DMS153 treated with DMSO at 0.1 percent for 48 hours (cell line): ENCODE measurements at regions not wholly inside any gene's neighbourhood (a gene's known extent, or its start where the extent isn't known, plus 50 kb on each side); places are given as distances from the start of the nearest gene placed in this dataset.
"Not testable (repeated sequence)": the region's sequence is repeated elsewhere in the genome, so short reads cannot be mapped to it uniquely, and the experiment has no call there.

Experiments
- DNase-seq: peaks from one replicate; lab custom pipeline; 2025; ENCODE audit not compliant: unreplicated experiment; lab: John Stamatoyannopoulos, UW

DNA sequence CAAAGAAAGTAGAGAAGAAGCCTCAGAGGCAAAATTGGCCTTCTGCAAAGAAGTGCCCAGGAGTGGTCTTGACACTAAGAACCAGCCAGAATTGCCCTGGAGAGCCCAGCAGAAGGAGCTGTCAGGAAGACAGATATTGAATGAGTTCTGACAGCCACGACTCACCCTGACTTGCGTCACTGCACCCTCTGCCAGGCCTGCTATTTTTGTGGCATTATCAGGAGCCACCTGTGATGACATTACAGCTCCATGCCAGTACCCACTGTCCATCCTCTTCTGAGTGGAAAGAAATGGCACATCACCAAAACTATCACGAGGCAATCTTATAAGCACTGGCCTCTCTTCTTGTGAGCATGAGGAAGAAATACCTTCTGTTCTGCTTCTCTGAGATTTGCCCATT is 67.7 kb downstream of the SMIM20 start:
- DNase-seq = no peak

DNA sequence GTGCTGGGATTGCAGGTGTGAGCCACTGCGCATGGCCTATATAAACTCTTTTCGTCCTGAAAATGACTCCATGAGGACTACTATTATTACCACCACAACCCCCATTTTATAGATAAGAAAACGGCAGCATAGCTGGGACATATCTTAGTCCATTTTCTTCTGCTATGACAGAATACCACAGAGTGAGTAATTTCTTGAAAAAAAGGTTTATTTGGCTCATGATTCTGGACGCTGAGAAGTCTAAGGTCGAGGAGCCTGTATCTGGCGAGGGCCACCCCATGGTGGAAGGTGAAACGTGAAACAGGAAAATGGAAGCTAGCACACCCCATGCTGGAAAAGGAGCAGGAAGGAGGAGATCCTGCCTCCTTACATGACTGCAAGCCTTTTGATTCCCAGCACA is 68.9 kb downstream of the SMIM20 start:
- no peak for DNase-seq

DNA sequence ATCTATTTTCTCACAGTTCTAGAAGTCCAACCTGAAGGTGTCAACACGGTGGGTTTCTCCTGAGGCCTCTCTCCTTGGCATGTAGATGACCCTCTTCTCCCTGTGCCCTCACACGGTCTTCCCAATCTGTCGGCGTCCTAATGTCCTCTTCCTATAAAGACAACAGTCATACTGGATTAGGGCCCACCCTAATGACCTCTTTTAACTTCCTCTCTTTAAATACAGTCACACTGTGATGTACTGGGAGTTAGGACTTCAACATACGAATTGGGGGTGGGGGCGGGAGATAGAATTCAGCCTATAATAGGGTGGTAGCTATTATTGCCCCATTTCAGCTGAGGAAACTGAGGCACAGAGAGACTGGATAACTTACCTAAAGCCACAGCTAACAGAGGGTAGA is 70.2 kb downstream of the SMIM20 start:
- no peak for DNase-seq

DNA sequence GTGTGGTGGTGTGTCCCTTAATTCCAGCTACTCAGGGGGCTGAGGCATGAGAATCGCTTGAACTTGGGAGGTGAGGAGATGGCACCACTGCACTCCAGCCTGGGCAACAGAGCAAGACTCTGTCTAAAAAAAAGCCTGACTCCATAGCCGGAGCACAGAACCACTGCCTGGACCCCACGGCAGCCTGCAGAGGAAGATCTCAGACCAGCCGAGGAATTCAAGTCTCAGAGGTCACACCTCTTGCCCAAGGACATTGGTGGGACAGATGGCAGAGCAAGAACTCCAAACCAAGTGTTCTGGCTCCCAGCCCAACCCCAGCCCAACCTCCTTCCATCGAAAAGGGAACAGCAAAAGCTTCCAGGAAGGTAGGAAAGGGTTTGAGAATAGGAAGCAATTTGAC is 70.8 kb downstream of the SMIM20 start:
- DNase-seq = no peak

DNA sequence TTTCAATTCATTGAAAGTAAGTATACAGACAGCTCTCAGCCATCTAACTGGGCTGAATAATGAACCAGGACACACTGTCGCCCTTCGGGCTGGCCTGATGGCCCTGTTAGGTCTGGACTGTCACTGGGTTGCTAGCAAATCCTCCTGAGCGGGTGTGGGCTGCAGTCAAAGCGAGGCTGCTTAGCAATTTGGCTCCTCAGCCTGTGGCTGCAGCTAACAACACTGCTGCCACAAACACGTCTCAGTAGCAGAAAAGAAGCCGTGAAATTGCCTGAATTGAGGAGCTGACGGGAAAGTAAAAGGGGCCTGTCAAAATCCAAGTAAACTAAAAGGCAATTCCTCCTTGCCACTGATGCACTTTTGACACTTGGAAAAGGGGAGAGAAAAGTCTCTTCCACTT is 72.8 kb downstream of the SMIM20 start:
- DNase-seq = no peak

DNA sequence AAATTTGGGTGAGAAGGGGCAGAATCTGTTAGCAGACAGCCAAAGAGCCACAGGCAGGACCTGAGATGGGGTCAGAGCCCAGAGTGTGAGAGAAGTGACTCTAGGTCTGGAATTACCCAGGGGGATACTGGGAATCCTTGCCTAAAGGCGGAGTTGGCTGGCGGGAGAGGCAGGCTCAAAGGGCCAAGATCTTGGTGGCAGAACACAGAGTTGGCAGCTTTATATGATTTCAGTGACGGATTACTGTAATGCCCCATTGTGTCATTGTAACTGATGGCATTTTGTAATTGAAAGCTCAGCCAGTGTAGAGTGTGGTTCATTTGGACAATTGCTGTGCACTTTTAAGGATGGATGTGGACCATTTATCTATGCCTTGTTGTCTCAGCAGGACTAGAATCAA is 77.3 kb downstream of the SMIM20 start:
- no peak for DNase-seq

DNA sequence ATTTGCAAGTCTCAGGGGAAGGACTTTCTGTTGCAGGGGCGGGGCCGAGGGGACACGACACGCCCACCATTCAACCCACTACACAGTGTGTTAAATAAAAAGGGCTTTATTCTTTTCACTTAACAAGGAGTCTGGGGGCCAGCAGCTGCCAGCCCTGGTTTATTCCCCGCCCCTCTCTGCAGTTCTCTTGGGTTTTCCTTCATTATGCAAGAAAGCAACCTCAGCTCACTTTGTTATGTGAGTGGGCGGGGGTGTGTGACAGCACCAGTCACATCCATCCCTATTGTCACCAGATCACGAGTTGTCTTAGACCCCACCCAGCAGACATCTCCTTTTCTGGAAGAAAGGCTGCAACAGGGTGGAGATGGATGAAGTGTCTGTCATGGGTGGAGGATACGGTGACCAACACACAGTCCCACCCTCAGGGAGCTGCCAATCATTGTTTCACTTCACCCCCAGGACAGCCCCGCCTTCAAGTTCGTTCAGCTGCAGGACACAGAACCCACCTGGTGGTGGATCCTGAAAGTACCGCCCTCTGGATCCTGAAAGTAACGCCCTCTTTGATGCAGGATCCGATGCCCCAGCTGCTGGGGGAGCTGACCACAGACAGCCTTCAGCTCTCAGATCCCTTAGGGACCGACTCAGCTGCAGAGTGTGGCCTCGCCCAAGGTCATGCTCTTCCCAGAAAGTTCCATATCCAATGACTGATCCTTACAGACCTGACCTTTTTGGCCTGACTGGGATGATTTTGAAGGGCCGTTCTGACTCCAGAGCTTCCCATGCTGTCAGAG is 79.6 kb downstream of the SMIM20 start:
- DNase-seq = no peak

DNA sequence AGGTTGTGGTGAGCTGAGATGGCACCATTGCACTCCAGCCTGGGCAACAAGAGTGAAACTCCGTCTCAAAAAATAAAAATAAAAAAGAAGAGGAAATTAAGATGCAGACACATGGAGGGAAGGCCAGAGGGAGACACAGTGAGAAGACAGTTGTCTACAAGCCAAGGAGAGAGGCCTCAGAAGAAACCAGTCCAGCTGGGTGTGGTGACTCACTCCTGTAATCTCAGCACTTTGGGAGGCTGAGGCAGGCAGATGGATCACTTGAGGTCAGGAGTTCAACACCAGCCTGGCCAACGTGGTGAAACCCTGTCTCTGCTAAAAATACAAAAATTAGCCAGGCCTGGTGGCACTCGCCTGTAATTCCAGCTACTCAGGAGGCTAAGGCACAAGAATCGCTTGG is 80.6 kb downstream of the SMIM20 start:
- DNase-seq = not testable (repeated sequence)

DNA sequence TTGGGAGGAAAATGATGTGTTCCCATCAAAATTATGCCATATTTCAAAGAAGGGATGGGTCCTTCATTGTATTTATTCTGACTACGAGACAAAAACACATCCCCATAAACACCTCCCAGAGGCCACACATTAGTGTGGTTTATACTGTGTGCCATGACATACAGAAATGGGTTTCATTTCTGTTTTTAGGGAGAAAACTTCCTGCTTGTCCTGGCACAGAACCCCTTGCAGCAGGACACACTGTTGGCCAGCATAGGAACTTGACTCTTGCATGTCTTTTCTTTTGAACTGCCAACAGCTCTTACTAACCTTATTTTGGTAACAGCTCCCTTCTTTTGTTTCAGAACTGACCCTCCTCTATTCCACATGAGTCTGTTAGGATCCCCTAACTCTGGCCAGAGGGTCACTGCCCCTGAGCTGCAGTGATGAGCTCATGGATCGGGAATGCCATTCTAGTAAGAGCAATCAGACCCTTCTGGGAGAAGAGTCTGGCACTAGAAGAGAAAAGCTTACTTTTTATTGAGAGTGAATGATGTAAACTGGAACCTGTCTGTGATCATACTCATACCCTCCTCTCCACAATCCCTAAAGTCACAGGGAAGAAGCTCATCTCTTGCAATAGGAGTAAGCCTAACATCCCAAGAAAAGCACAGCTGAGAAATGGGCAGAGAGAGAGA is 86.4 kb downstream of the SMIM20 start:
- no peak for DNase-seq

DNA sequence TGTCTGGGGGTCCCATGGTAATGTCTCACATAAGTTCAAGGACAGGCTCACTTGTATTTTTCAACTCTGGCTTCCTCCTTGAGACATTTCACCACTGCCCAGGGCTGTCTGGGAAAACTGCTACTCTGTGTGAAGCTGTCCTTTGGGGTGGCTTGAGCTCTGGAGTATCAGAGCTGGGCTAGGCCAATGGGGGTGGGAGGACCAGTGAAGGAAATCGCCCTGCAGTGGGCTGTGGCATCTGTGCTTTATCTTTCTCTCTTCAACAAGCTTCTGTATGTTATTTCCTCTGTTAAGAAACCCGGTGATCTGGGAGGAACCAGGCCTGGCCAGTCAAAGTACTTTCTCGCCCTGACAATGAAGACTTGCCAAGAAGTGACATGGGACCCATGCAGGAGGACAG is 87.4 kb downstream of the SMIM20 start:
- DNase-seq = no peak

DNA sequence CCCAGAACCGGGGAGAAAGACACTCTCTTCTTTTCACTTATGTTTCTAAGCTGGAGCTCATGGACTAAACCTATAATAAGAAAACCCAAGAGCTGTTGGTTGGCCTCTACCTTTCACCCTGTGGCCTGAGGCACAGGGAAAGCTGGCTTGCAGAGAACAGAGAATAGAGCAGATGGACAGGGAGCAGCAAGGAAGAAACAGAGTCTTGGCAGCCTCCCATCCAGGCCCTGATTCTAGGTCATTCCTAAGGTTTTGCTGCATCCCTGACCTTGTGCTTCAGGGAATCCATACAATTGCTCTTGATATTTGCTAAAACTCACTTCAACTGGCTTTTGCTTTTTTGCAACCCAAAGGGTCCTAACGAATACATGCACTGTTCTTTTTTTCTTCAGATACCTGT is 87.8 kb downstream of the SMIM20 start:
- no peak for DNase-seq

DNA sequence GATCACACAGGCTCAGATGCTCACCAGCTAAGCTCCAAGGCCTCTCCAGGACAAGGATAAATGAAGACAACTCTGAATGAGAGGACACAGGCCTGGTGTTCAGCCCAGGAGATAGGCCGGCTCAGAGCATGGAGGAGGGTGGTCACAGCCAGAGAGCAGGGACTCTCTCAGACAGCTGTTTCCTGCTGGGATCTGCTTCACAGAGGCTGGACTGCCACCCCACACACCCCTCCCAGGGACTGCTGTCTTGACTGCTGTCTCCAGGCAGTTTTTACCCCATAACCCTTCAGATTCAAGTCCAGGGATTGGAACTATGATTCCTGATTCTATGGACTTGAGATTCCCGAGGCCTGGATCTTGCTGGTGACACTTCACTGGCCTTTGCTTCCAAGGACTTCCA is 89.0 kb downstream of the SMIM20 start:
- no peak for DNase-seq

DNA sequence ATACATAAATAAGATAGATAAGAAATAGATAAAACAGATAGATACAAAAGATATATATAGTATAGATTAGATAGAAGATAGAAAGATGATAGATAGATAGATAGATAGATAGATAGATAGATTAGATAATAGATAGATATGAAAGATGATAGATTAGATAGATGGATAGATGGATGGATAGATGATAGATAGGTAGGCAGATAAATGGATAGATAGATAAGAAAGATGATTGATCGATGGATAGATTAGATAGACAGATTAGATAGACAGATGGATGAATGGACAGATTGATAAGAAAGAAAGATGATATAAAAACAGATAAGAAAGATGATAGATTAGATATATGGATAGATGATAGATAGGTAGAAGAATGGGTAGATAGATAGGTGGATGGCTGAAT is 90.3 kb downstream of the SMIM20 start:
- DNase-seq = no peak

DNA sequence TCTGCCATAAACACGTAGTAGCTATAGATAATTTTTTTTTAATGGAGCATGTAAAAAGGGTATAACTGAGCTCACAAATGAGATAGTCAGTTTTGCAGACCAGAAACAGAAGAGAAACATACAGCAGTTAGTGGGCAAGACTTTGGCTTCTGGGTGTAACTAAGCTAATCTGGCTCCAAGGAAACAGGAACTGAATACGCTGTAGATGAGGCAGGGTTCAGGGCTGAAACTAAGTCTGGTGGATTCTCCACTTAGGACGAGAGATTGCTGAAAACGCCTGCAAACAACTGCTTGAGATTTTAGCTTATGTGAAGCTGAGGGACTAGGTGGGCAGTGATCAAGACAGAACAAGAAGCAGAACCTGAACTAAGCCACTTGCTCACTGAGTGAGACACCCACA is 91.7 kb downstream of the SMIM20 start:
- DNase-seq = no peak

DNA sequence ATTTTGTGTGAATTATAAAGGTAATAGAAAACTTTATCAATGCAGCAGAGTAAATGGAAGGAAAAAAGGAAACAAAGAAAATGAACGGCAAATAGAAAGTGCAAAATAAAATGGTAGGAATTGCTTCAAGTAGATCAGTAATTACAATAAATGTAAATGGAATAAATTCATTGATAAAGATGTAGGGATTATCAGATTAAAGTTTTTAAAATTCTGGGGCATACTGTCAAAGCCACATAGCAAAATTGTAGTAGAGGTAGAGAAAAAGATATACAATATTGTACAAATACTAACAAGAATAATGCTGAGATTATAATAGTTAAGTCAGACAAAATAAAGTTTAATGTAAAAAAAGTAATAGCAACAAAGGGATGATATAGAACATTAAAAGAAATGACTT is 94.7 kb downstream of the SMIM20 start:
- DNase-seq = no peak

DNA sequence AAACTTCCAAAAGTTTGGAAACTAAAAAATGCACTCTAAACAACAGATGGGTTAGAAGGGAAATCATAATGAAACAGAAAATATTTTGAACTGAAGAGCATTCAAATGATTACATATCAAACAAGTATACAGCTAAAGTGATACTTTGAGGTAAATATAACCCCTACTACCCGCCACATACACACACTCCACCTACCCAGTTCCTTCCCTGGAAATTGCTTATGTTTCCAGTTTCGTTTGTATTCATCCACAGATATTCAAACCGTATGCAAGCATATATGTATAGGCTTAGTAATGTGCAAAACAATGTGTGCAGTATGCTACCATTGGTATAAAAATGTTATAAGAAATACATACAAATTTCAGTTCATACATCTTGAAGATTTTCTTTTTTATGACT is 95.5 kb downstream of the SMIM20 start:
- no peak for DNase-seq

DNA sequence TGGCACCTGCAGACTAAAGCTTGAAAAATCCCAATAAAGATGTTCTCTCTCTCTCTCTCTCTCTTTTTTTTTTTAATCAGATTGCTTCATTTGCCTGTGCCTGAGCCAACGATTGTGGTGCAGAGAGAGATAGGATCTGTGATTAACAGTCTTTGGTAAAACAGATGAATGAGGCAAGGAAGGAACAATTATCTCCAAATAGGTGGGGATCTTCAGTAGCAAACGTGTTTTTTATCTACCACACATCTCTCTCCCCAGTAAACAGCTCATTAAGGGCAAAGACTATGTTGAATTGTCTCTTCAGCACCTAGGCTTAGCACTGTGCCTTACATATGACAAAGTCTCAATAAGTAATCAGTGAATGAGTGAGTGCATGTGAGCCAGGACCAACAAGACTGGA is 96.3 kb downstream of the SMIM20 start:
- no peak for DNase-seq

DNA sequence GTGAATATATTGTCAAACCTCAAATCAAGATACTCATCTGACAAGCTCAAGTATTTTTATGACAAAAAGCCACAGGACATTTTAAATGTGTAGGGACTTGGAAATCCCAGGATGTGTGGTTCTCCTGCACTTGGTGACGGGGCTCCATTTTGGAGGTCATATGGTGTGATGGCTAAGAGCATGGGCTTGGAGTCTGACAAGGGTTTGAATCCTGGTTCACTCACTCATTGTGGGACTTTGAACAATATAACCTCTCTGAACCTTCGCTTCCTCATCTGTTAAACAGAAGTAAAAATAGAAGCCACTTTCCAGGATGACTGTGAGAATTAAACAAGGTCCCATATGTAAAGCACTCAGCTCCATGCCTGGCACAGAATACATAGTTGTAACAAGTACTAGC is 99.6 kb downstream of the SMIM20 start:
- DNase-seq = no peak

DNA sequence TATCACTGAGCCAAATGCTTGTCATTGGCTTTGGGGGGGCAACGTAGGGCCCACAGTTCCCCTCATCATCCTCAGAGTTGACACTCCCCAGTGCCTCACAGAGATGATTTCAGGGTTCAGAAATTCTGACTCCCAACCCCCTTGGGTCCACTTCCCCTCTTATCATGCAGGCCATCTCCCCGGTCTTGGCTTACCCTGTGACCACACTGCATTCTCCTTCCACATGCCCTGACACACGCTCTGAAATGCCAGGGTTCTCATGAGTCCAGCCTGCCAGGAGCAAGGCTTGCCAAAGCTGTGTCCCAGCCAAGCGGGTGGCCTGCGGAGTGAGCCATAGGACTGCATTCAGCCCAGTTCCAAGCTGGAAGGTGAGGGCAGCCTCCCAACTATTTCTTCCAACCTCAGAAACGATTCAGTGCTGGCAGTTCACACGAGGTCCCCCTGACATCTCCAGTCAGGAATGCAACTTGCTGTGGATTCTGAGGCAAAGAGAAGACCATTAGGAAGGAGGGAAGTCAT is 101.2 kb downstream of the SMIM20 start:
- DNase-seq = no peak

DNA sequence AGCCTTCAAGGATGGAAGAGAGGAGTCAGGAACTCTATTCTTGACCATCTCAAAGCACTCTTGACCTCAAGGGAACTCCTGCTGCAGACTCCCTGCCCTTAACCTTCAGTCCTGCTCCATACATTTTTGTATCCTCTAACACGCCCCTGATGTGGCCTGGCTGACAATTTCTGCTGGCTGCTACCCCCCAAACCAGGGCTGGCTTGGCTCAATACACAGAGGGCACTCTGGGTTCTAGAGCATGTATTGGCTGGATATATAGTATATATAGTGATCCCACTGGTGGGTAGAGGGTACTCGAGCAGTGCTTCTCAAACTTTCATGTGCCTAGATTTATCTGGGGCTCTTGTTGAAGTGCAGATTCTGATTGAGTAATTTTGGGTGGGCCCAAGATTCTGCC is 101.9 kb downstream of the SMIM20 start:
- DNase-seq = no peak

DNA sequence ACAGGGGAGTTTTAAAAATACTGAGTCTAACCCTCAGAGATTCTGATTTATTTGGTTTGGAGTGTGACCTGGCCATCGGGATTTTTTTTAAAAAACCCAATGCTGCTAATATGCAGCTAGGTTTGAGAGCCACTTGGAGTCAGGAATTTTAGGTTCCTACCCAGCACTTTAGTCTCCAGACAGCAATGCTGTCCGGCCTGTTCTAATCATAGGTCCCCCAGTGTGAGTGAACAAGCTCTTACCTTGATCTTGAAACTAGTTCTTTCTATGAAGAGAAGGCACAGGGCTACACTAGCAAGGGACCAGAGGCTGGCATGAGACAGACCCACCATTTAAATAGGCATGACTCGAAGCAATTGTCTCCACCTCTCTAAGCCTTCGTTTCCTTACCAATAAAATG is 103.5 kb downstream of the SMIM20 start:
- no peak for DNase-seq

DNA sequence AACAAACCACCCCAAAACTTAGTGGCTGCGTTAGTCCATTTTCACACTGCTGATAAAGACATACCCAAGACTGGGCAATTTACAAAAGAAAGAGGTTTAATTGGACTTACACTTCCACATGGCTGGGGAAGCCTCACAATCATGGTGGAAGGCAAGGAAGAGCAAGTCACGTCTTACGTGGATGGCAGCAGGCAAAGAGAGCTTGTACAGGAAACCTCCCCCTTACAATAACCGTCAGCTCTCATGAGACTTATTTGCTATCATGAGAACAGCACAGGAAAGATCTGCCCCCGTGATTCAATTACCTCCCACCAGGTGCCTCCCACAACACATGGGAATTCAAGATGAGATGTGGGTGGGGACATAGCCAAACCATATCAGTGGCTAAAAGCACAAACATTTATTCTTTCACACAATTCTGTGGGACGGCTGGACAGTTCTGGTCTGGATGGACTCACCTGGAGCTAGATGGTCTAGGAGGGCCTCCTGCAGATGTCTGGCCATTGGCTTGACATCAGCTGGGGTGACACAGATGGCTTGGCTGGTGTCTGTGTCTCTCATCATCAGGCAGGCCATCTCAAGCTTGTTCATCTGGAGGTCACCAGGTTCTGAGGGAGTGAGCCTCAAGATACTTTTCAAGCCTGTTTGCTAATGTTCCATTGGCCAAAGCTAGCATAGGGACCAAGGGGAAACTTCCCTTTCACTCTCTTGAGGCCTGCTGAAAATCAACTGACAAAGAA is 104.1 kb downstream of the SMIM20 start:
- not testable (repeated sequence) for DNase-seq
